ENCODE measurements at regions not wholly inside any gene's neighbourhood (a gene's known extent, or its start where the extent isn't known, plus 50 kb on each side); places are given as distances from the start of the nearest gene placed in this dataset.

GRCh38 chr9:26358836-26359235 lies 533.8 kb downstream of the CAAP1 start:
- Histone ChIP-seq H3K27ac (no peak overlapping the region), H3K4me3 (no peak overlapping the region), H3K4me1 (peaks cover 0 to 17% (median 0%) of the 10 kb centered on the region in 4 donors), H3K27me3 (no peaks in the 10 kb centered on the region), H3K36me3 (no peaks in the 10 kb centered on the region), H3K9me3 (no peaks in the 10 kb centered on the region)
- intact Hi-C loops (cut with DNase I; ENCODE audit: low total_unique reads), result no loop called here
- no peak for DNase-seq
- no peak for TF ChIP-seq CTCF (IDR thresholded peaks at IDR 0.05)

DNA sequence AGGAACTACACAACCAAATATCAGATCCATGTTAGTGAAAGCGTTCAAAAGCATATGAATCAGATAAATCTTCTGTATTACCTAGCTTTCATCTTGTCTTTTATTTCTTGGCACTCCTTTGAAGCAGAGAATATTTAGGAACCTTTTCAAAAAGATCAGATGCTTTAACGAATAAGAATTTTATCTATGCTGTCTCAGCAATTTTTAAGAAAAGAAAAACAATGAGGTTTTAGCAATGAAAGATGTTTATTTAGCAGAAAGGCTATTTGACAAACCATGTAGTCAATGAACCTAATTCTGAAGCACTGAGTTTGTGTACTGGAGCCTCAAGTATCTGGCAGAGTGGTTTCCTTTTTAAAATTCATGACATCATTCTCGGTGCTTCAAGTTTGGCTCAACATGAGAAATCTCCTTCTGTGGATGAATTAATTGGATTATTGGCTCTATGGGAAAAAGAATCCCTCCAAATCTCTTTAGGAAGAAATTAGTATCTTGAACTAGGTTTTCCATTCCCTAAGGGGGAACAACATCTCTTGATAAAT lies 534.7 kb downstream of the CAAP1 start:
- no peaks in the 10 kb centered on the region for H3K27me3 ChIP-seq
- no peak for TF ChIP-seq CTCF (IDR thresholded peaks at IDR 0.05)
- no peak overlapping the region for H3K4me3 ChIP-seq
- H3K27ac ChIP-seq, result no peak overlapping the region
- no peaks in the 10 kb centered on the region for H3K9me3 ChIP-seq
- intact Hi-C loops (cut with DNase I; ENCODE audit: low total_unique reads), result no loop called here
- DNase-seq, result no peak
- H3K36me3 ChIP-seq, result no peaks in the 10 kb centered on the region
- peaks cover 0 to 17% (median 0%) of the 10 kb centered on the region in 4 donors for H3K4me1 ChIP-seq

GRCh38 chr9:26356491-26356890 lies 536.1 kb downstream of the CAAP1 start:
- no peak overlapping the region for H3K27ac ChIP-seq
- intact Hi-C loops (cut with DNase I; ENCODE audit: low total_unique reads), result no loop called here
- H3K4me3 ChIP-seq, result no peak overlapping the region
- H3K9me3 ChIP-seq, result no peaks in the 10 kb centered on the region
- no peaks in the 10 kb centered on the region for H3K36me3 ChIP-seq
- TF ChIP-seq CTCF (IDR thresholded peaks at IDR 0.05), result no peak
- H3K27me3 ChIP-seq, result no peaks in the 10 kb centered on the region
- DNase-seq, result no peak
- H3K4me1 ChIP-seq, result peaks cover 0 to 17% (median 0%) of the 10 kb centered on the region in 4 donors

DNA sequence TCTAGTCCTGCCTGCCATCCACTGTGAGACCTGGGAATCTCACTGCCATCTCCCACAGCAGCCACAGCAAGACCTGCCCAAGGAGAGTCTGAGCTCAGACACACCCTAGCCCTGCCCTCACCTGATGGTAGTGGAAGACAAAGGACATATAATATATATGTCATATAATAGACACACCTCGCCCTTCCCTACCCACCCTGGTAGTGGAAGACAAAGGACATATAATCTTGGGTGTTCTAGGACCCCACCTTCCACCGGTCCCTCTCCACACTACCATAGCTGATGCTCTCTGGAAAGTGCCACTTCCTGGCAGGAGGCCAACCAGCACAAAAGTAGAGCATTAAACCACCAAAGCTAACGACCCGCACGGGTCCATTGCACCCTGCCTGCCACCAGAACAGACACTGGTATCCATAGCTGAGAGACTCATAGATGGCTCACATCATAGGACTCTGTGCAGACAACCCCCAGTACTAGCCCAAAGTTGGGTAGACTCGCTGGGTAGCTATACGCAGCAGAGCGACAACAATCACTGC lies 545.6 kb downstream of the CAAP1 start:
- no peaks in the 10 kb centered on the region for H3K4me1 ChIP-seq
- no peak overlapping the region for H3K4me3 ChIP-seq
- intact Hi-C loops (cut with DNase I; ENCODE audit: low total_unique reads), result no loop called here
- no peaks in the 10 kb centered on the region for H3K36me3 ChIP-seq
- H3K9me3 ChIP-seq, result peaks cover 3 to 10% (median 5%) of the 10 kb centered on the region in 3 donors
- peak in 1 of 2 donors; percentile 20 for DNase-seq
- TF ChIP-seq CTCF (IDR thresholded peaks at IDR 0.05), result no peak
- no peaks in the 10 kb centered on the region for H3K27me3 ChIP-seq
- H3K27ac ChIP-seq, result no peak overlapping the region

- H3K36me3 ChIP-seq, result no peaks in the 10 kb centered on the region
- TF ChIP-seq CTCF (IDR thresholded peaks at IDR 0.05), result no peak
- no peak overlapping the region for H3K27ac ChIP-seq
- no peaks in the 10 kb centered on the region for H3K4me1 ChIP-seq
- intact Hi-C loops (cut with DNase I; ENCODE audit: low total_unique reads), result no loop called here
- DNase-seq, result no peak
- H3K9me3 ChIP-seq, result peaks cover 3 to 10% (median 5%) of the 10 kb centered on the region in 3 donors
- no peak overlapping the region for H3K4me3 ChIP-seq
- no peaks in the 10 kb centered on the region for H3K27me3 ChIP-seq
Measured at GRCh38 chr9:26341545-26341944, 551.1 kb downstream of the CAAP1 start.
